Cardiac fibroblast (primary cell): ENCODE measurements at regions not wholly inside any gene's neighbourhood (a gene's known extent, or its start where the extent isn't known, plus 50 kb on each side); places are given as distances from the start of the nearest gene placed in this dataset.
"Not testable (repeated sequence)": the region's sequence is repeated elsewhere in the genome, so short reads cannot be mapped to it uniquely, and the experiment has no call there.

Source experiments
- DNase-seq, 2 donors: peaks; one replicate each; pipeline versions ENCODE4 v3.0.0 to v3.0.0-alpha.2; 2010; ENCODE audit warnings: low read depth in 2 of 2
- H3K4me3 ChIP-seq, 2 donors: replicated peaks in 1 of 2; 1 replicate in 1 of 2; 2 replicates in 1 of 2; pipeline ENCODE4 v1.5.1; 2011; ENCODE audit warnings: low read depth in 2 of 2, low read length in 2 of 2, mild to moderate bottlenecking in 2 of 2, moderate library complexity in 1 of 2
- CTCF ChIP-seq: IDR thresholded peaks from one replicate; pipeline ENCODE4 v1.5.1; 2011; ENCODE audit warnings: low read depth, mild to moderate bottlenecking, low read length, inconsistent platforms

GRCh38 chr1:208467151-208467780 is 223.1 kb upstream of the PLXNA2 start:
- H3K4me3 ChIP-seq = no peak overlapping the region
- no peak for DNase-seq
- no peak for TF ChIP-seq CTCF

- no peak for TF ChIP-seq CTCF
- no peak overlapping the region for H3K4me3 ChIP-seq
- DNase-seq = peak; percentile 2 to 5
Measured at GRCh38 chr1:208475449-208475848, 231.3 kb upstream of the PLXNA2 start.

GRCh38 chr1:208475951-208476845 is 232.0 kb upstream of the PLXNA2 start:
- no peak overlapping the region for H3K4me3 ChIP-seq
- peak in 1 of 2 donors; percentile 7 for DNase-seq
- TF ChIP-seq CTCF = no peak

GRCh38 chr1:208476846-208477170 is 232.6 kb upstream of the PLXNA2 start:
- no peak for DNase-seq
- TF ChIP-seq CTCF = no peak
- no peak overlapping the region for H3K4me3 ChIP-seq

- no peak for DNase-seq
- TF ChIP-seq CTCF = no peak
- H3K4me3 ChIP-seq = no peak overlapping the region
Measured at GRCh38 chr1:208479435-208479834, 235.3 kb upstream of the PLXNA2 start.

- no peak overlapping the region for H3K4me3 ChIP-seq
- no peak for TF ChIP-seq CTCF
- DNase-seq = no peak
Measured at GRCh38 chr1:208485512-208485911, 241.3 kb upstream of the PLXNA2 start.

- DNase-seq = no peak
- TF ChIP-seq CTCF = no peak
- no peak overlapping the region for H3K4me3 ChIP-seq
Measured at GRCh38 chr1:208486677-208487076, 242.5 kb upstream of the PLXNA2 start.

GRCh38 chr1:208488432-208488831 is 244.2 kb upstream of the PLXNA2 start:
- H3K4me3 ChIP-seq, DNase-seq: not testable (repeated sequence)
